SHP77 treated with DMSO at 0.1 percent for 48 hours (cell line): ENCODE measurements at regions not wholly inside any gene's neighbourhood (a gene's known extent, or its start where the extent isn't known, plus 50 kb on each side); places are given as distances from the start of the nearest gene placed in this dataset.
A peak's percentile ranks its signal among the peaks of the same experiment; 100 is the strongest.

Source experiments
- DNase-seq: peaks from one replicate; lab custom pipeline; 2025; lab: John Stamatoyannopoulos, UW

DNA sequence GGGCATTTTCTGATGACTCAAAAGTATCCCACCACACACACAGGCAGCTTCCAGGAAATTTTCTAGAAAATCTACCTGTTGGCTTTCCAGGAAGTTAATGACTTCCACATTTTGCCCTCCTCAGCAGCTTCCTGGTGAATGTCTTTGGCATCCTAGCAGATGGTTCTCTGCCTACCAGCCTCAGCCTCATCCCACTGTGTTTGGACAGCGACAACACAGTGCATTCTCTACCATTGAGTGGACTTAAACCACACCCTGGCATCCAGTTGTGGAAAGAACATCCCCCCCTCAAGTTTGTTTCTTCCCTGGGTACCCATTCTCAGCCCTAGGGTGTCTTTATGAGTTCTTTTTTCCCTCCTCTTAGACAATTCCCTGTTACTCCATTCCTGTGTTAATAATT is 50.8 kb upstream of the GADL1 start:
- DNase-seq, result no peak

DNA sequence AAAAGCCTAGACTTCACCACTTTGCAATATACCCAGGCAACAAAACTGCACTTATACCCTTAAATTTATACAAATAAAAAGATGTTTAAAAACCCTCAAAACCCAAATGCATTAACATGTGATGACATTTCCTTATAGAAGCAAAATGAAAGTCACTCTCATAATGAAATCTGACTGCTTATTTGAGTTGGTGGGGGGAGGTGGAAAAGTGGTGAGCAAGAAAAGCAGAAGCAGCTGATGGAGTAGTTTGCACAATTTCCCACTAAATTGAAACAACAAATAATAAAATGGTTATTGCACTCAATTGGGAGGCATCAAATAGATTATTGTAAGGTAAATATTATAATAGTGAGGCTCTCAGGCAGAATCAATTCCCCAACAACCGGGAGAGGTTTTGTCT is 54.0 kb upstream of the GADL1 start:
- DNase-seq, result no peak

GRCh38 chr3:30951826-30952225 is 57.4 kb upstream of the GADL1 start:
- no peak for DNase-seq

DNA sequence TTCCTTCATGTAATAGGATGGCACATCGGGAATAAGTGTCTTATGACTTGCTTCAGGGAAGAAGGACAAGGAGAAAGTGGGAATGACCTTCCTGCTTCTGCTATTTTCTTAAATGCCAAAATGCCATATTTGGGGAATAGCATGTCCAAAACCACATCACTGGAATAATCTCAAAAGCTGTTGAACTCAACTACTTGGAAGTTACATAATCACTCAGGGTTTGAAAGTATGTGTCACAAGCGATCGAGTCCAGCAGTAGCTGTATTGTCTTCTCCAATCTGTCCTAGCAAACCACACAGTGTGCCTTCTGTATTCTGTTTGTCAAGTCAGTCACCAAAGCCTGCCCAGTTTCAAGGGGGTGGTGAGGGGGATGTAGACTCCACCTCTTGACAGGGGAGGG is 58.3 kb upstream of the GADL1 start:
- no peak for DNase-seq

DNA sequence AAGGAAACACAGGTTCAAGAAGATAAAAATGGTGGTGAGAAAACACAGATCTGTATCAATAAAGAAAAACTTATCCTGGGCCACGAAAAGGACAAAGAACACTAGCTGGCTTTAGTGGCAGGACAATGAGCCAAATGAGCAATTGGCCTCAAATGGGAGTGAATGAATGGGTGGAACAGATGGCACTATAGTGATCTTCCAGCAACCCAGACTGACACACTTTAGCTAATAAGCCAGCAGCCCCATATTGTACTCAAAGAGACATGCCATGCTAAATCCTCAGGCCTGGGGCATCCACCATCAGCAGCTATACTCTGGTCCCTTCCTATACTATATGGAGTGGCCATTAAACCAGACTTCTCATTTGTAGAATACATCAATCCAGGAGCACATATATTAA is 60.0 kb upstream of the GADL1 start:
- no peak for DNase-seq

DNA sequence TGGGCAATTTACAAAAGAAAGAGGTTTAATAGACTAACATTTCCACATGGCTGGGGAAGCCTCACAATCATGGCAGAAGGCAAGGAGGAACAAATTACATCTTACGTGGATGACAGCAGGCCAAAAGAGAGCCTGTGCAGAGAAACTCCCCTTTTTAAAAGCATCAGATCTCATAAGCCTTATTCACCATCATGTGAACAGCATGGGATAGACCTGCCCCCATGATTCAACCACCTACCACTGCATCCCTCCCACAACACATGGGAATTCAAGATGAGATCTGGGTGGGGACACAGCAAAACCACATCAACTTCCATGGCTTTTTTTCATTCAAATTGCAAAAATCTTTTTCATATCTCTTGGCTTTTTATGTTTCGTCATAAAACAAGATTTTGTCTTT is 67.6 kb upstream of the GADL1 start:
- no peak for DNase-seq

GRCh38 chr3:30962493-30962892 is 68.0 kb upstream of the GADL1 start:
- no peak for DNase-seq

DNA sequence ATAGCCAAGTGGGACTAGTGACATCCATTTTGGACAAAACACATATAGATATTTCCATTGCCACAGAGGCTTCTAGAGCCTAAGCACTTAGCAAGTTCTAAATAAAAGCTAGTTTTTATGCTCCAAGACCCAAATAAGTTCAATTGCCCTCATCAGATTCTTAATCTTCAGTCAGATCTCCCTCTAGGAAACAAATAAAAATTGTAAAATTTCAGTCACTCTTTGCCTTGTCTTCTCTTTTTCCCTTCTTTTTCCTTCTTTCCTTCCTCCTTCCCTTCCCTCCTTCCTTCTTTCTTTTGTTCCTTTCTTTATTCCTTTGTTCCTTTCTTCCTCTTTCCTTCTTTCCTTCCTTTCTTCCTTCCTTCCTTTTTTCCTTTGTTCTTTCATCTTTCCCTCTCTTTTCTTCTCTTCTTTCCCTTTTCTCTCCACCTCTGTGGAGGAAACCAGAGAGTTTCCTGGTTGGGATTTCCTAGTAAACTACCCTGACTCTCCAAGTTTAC is 68.8 kb upstream of the GADL1 start:
- no peak for DNase-seq

GRCh38 chr3:30964612-30965011 is 70.2 kb upstream of the GADL1 start:
- DNase-seq, result no peak

DNA sequence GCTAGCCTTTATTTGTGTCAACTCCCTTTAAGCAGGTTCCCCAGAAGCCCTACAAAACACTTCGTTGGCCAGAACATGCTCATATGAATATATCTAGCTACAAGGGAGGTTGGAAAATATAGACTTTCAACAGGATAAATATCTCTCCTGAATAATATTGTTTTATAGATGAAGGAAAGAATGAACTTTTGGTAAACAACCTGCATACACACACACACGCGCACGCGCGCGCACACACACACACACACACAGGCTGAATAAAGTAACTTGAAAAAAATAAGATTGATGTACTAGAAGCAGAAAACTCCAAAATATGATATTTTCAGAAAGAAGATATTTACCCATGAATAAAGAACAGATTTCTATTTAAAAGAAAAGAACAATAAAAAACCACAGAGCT is 72.4 kb upstream of the GADL1 start:
- DNase-seq, result no peak

GRCh38 chr3:30970183-30970582 is 75.7 kb upstream of the GADL1 start:
- no peak for DNase-seq

DNA sequence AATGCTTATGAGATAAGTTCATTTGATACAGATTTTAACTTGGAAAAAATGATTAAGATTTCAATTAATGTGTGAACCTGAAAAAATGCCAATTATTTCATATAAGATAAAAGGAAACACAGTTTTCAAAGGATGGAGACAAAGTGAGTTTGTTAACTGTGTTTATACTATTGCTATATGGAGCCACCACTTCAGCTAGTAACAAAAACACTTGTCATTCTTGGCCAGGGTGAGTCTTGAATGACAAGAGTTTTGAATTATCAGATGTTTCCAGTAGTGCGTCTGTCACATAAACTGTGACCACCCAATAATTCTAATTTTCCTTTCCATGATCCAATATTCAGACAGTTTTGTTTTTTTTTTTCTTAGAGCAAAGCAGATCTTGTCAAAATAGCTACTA is 78.0 kb upstream of the GADL1 start:
- DNase-seq, result no peak

DNA sequence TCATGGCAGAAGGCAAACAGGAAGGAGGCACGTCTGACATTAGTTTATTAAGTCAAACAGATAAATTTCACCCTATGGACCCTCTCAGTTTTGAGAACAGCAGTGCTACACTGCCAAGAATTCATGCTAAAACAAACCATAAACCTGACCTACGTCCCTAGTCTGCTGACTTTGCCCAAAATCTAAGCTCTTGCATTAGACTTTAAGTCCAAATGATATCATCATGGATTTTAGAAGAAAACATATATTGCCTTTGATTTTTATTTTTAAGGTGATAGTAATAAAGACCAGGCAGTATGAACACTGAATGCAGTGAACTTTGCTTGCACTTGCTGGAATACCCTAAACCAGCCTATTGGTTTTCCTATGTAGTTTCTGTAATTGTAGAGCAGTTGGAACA is 79.6 kb upstream of the GADL1 start:
- DNase-seq, result no peak

DNA sequence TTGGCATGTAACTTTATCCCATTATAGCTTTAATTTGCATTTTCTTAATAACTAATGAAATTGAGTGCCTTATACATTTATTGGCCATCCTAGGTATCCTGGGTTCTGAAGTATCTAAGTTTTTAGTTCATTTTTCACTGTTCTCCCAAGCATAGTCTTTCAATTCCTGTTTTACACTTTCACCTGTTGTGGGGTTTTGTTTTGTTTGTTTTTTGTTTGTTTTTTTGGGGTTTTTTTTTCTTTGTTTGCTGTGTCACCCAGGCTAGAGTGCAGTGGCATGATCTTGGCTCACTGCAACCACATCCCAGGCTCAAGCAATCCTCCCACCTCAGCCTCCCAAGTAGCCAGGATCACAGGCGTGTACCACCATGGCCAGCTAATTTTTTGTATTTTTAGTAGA is 83.1 kb upstream of the GADL1 start:
- DNase-seq, result no peak

- DNase-seq, result no peak
Measured at GRCh38 chr3:30980993-30981392, 86.5 kb upstream of the GADL1 start.

- no peak for DNase-seq
Measured at GRCh38 chr3:30982416-30983075, 88.1 kb upstream of the GADL1 start.

DNA sequence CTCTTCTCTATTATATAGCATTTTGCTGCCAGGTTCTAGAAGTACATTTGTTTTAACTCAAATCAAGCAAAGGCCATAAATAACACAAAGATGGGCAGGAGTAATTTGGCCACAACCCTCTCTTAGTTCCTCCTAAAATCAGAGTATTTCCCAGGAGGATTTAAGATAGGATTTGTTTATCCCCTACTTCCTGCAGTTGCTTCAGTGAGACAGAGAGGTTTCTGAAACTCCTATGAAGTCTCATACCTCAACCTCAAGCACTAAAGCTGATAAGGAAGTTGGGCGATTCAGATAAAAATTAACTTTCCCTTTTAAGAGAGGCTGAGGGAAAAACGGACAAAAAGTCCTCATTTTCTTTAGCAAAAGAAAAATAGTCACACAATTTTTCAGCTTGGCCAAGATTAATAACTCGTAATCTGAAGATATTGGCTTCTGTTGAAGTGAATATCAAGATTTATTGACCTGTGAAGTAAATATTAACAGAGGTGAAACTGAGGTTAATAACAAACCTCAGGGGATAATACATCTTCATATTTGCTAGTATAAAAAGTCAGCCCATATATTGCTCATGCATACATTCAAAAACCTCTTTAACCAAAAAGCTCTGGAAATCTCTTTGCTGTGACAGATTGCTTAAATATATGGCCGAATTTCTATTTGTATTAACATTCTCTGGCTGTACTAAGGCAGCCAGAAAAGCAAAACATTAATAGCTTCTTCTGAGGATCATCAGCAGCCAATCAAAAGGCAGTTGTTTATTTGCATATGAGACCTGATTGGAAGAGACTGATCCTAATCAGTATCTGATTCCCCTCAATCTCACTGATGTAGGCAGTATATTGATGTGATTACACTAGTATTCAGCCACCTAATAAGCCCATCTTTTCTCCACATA is 90.6 kb upstream of the GADL1 start:
- DNase-seq, result no peak

GRCh38 chr3:30986551-30986950 is 92.1 kb upstream of the GADL1 start:
- DNase-seq, result peak; percentile 38

GRCh38 chr3:30988769-30989168 is 94.3 kb upstream of the GADL1 start:
- DNase-seq, result no peak

DNA sequence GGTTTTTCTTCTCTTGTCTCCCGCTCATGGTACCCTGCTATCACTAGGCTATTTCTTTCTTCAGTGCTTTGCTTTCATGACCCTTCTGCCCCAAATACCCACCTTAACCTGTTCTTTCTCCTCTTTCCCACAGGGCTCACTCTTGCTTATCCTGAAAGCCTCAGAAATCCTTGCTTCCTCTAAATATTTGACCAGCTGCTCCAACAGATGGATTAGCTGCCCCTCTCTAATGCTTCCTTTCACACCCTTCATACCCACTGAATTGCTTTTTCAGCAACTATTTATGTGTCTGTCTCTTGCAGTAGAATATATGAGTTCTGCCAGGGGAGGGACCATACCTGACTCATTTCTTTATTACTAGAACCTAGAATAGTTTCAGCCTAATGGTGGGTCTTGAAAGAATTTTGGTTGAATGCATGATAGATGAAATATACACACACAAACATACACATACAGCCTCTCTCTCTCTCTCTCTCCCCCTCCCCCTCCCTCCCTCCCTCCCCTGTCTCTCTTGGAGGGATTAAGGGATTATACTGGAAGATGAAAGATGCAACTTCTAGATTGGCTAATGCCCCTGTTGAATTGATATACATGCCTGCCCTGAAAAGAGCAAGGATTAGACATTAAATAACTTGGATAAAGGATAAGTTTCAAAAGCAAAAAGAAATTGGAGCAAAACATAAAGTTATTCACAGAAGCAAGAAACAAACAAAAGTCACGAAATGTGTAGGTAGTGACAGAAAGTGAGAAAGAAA is 95.0 kb upstream of the GADL1 start:
- peak; percentile 14 for DNase-seq

DNA sequence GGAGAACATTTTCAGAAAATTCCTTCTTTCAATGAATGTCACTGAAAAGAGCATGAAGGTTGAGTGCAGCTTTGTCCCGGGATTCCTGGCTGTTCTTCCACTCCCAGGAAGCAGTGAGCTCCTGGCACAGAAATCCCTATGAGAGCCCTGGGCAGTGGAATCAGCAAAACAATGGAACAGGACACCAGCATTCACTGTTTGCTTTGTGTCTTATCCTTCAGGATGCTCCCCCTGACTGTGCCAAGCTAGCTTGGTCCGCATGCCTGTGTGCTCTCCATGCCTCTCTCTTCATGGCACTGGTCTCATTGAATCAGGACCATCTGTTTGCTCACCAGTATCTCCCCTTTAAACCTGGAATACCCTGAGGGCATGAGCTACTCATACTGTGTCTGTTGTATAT is 102.0 kb upstream of the GADL1 start:
- DNase-seq, result no peak

DNA sequence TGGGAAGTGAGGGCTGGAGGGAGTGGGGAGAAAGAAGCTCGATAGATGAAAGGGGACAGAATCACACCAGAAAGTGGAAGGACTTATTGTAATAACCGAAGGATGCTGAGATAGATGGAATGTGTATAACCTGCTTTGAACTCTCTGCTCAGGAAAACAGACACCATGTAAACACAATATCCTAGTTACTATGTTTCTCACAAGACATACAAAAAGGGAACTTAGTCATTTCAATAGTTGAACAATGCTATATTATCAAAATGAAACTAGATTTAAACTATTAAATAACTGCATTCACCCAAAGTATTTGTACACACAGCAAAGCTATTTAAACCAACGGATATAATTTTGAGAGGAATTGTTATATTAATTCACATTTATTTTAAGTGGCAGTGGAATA is 108.3 kb upstream of the GADL1 start:
- no peak for DNase-seq
